Activated CD4-positive, alpha-beta T cell treated with anti-CD3 and anti-CD28 coated beads for 48 hours (primary cell): ENCODE measurements at regions not wholly inside any gene's neighbourhood (a gene's known extent, or its start where the extent isn't known, plus 50 kb on each side); places are given as distances from the start of the nearest gene placed in this dataset.

Experiments used
- DNase-seq: peaks from one replicate; pipeline ENCODE4 v3.0.0-alpha.2; 2020

DNA sequence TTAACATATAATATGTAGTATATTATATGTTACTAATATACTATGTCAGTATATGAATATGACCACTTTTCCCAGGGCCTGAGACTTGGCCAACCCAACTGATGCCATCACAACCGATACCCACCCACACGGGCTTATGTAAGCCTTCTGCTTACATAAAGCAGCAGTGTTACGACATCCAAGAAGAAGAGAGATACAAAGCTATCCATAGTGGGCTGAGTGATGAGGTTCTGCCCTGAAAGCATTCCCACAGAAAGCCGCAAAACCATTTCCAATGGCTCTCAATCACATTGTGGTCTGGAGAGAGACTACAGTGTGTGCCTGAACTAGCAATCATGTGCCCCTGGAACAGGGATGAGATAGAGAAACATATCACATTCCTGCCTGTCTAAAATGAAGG, 177.9 kb downstream of the PLOD2 start:
- no peak for DNase-seq
